HG02610 (cell line): ENCODE measurements at regions not wholly inside any gene's neighbourhood (a gene's known extent, or its start where the extent isn't known, plus 50 kb on each side); places are given as distances from the start of the nearest gene placed in this dataset.
"Not testable (repeated sequence)": the region's sequence is repeated elsewhere in the genome, so short reads cannot be mapped to it uniquely, and the experiment has no call there.

ENCODE experiments used
- ATAC-seq: cut with Tn5 transposase; IDR thresholded peaks from one replicate; pipeline ENCODE4 v1.9.1; 2021; ENCODE audit warnings: mild to moderate bottlenecking, moderate library complexity; ENCODE audit not compliant: unreplicated experiment

- no peak for ATAC-seq
Measured at GRCh38 chr12:84085046-84085445, 827.6 kb downstream of the SLC6A15 start.

- ATAC-seq, result no peak
Measured at GRCh38 chr12:84079626-84080025, 833.0 kb downstream of the SLC6A15 start.

GRCh38 chr12:84077679-84078078 lies 834.9 kb downstream of the SLC6A15 start:
- no peak for ATAC-seq

- ATAC-seq, result no peak
Measured at GRCh38 chr12:84075991-84076390, 836.6 kb downstream of the SLC6A15 start.

GRCh38 chr12:84073401-84073800 lies 839.2 kb downstream of the SLC6A15 start:
- ATAC-seq, result no peak

- ATAC-seq, result no peak
Measured at GRCh38 chr12:84072961-84073360, 839.6 kb downstream of the SLC6A15 start.

GRCh38 chr12:84070292-84070691 lies 842.3 kb downstream of the SLC6A15 start:
- ATAC-seq, result no peak

GRCh38 chr12:84069699-84070098 lies 842.9 kb downstream of the SLC6A15 start:
- ATAC-seq, result no peak

- no peak for ATAC-seq
Measured at GRCh38 chr12:84069198-84069597, 843.4 kb downstream of the SLC6A15 start.

- no peak for ATAC-seq
Measured at GRCh38 chr12:84058136-84058535, 854.5 kb downstream of the SLC6A15 start.

GRCh38 chr12:84054811-84055210 lies 857.8 kb downstream of the SLC6A15 start:
- ATAC-seq, result no peak

- ATAC-seq, result no peak
Measured at GRCh38 chr12:84047881-84048280, 864.7 kb downstream of the SLC6A15 start.

- ATAC-seq, result no peak
Measured at GRCh38 chr12:84046859-84047258, 865.7 kb downstream of the SLC6A15 start.

GRCh38 chr12:84043355-84043754 lies 869.2 kb downstream of the SLC6A15 start:
- ATAC-seq, result no peak

- no peak for ATAC-seq
Measured at GRCh38 chr12:84038242-84038641, 874.4 kb downstream of the SLC6A15 start.

GRCh38 chr12:84036912-84037311 lies 875.7 kb downstream of the SLC6A15 start:
- ATAC-seq, result no peak

GRCh38 chr12:84035766-84036165 lies 876.8 kb downstream of the SLC6A15 start:
- no peak for ATAC-seq

GRCh38 chr12:84034871-84035270 lies 877.7 kb downstream of the SLC6A15 start:
- no peak for ATAC-seq

GRCh38 chr12:84033162-84033561 lies 879.4 kb downstream of the SLC6A15 start:
- no peak for ATAC-seq

GRCh38 chr12:84018556-84019179 lies 893.9 kb downstream of the SLC6A15 start:
- not testable (repeated sequence) for ATAC-seq

- ATAC-seq, result no peak
Measured at GRCh38 chr12:84016956-84017355, 895.6 kb downstream of the SLC6A15 start.

- ATAC-seq, result no peak
Measured at GRCh38 chr12:83997423-83997822, 915.2 kb downstream of the SLC6A15 start.

- no peak for ATAC-seq
Measured at GRCh38 chr12:83996671-83997070, 915.9 kb downstream of the SLC6A15 start.
